ENCODE measurements at regions not wholly inside any gene's neighbourhood (a gene's known extent, or its start where the extent isn't known, plus 50 kb on each side); places are given as distances from the start of the nearest gene placed in this dataset.

GRCh38 chrX:150196285-150196684, 166.8 kb upstream of the MAMLD1 start:
- TF ChIP-seq CTCF (IDR thresholded peaks at IDR 0.05) (no peak), POLR2A (IDR thresholded peaks at IDR 0.05) (no peak), POLR2AphosphoS5 (IDR thresholded peaks at IDR 0.05) (no peak)
